ENCODE measurements at regions not wholly inside any gene's neighbourhood (a gene's known extent, or its start where the extent isn't known, plus 50 kb on each side); places are given as distances from the start of the nearest gene placed in this dataset.
"Not testable (repeated sequence)": the region's sequence is repeated elsewhere in the genome, so short reads cannot be mapped to it uniquely, and the experiment has no call there.

DNA sequence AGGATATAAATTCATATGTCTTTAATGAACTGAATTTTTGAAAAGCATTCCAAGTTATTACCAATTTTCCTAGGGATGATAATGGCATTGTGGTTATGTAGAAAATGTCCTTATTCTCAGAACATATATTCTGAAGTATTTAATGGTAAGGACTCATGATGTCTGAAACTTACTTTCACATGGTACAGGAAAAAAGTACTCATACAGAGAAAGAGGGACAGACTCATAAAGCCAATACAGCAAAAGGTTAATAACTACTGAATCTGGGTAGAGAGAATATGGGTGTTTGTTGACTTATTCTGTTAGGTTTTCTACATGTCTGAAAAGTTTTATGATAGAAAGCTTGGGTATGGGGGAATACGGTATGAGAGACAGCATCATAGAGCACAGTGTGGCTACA lies 84.3 kb upstream of the SERTAD2 start:
- no peak overlapping the region for H3K27ac ChIP-seq
- H3K9me3 ChIP-seq = no peaks in the 10 kb centered on the region
- TF ChIP-seq Cebpa-rat (IDR thresholded peaks at IDR 0.05) = no peak
- H3K4me3 ChIP-seq = no peak overlapping the region
- no peaks in the 10 kb centered on the region for H3K4me1 ChIP-seq
- no peak overlapping the region for H3K9ac ChIP-seq
- no peaks in the 10 kb centered on the region for H3K27me3 ChIP-seq
- no peaks in the 10 kb centered on the region for H4K20me1 ChIP-seq
- no peak overlapping the region for H3K4me2 ChIP-seq
- no peaks in the 10 kb centered on the region for H3K36me3 ChIP-seq

DNA sequence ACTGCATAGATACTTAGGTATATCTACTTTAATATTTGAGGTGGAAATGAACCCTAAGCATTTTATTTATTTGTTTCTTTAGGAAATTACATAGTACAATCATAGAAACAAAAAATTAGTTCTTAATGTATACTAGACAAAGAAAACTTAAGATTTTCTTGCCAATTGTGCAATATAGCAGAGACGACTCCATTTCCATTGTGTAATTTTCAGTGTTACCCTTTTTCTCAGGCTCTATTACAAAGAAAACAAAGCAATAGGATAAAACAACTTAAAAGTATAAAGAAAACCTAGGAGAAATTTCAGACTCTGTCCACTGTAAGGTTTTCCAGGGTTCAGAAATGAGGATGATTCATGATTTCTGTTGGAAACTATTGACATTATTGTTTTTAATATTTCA lies 89.0 kb upstream of the SERTAD2 start:
- Histone ChIP-seq H3K27ac (no peak overlapping the region), H3K36me3 (no peaks in the 10 kb centered on the region), H3K9ac (no peak overlapping the region), H3K9me3 (no peaks in the 10 kb centered on the region), H3K4me2 (no peak overlapping the region), H3K27me3 (no peaks in the 10 kb centered on the region), H3K4me1 (no peaks in the 10 kb centered on the region), H3K4me3 (no peak overlapping the region), H4K20me1 (no peaks in the 10 kb centered on the region)
- no peak for TF ChIP-seq Cebpa-rat (IDR thresholded peaks at IDR 0.05)

- no peak overlapping the region for H3K4me2 ChIP-seq
- no peaks in the 10 kb centered on the region for H4K20me1 ChIP-seq
- H3K36me3 ChIP-seq = no peaks in the 10 kb centered on the region
- H3K9me3 ChIP-seq = no peaks in the 10 kb centered on the region
- no peaks in the 10 kb centered on the region for H3K4me1 ChIP-seq
- no peak overlapping the region for H3K9ac ChIP-seq
- TF ChIP-seq Cebpa-rat (IDR thresholded peaks at IDR 0.05) = no peak
- no peaks in the 10 kb centered on the region; the same call in 1 of the 2 replicates for H3K27me3 ChIP-seq
- no peak overlapping the region for H3K4me3 ChIP-seq
- H3K27ac ChIP-seq = no peak overlapping the region
These were observed 90.1 kb upstream of the SERTAD2 start for GRCh38 chr2:64743739-64744330.

DNA sequence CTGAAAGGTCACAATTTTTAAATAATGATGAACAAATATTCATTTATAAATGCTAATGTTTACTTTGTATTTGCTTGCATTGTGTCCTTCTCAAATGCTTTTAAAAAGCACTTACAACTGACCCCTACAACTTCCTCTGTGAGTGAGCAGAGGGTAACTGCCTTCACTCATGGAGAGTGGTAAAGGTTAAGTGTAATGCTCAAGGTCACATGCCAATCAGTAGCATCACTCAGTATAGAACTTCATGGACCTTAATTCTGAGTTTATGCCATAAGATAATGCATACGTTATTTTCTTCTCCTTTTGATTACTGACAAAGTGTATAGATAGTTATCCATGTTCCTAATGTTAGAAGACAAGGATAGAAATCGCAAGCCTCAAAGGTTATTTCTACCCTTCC lies 91.8 kb upstream of the SERTAD2 start:
- H3K9me3 ChIP-seq = no peaks in the 10 kb centered on the region
- H3K4me1 ChIP-seq = no peaks in the 10 kb centered on the region
- no peak overlapping the region for H3K4me2 ChIP-seq
- TF ChIP-seq Cebpa-rat (IDR thresholded peaks at IDR 0.05) = no peak
- H3K27ac ChIP-seq = no peak overlapping the region
- H3K36me3 ChIP-seq = no peaks in the 10 kb centered on the region
- H3K9ac ChIP-seq = no peak overlapping the region
- no peaks in the 10 kb centered on the region for H4K20me1 ChIP-seq
- H3K4me3 ChIP-seq = no peak overlapping the region
- H3K27me3 ChIP-seq = no peaks in the 10 kb centered on the region; the same call in 1 of the 2 replicates

- H3K4me2 ChIP-seq, H3K9ac ChIP-seq, H3K36me3 ChIP-seq, H4K20me1 ChIP-seq, H3K9me3 ChIP-seq, H3K4me1 ChIP-seq, H3K27ac ChIP-seq, H3K4me3 ChIP-seq: not testable (repeated sequence)
- peaks cover 11% of the 10 kb centered on the region for H3K27me3 ChIP-seq
These were observed 94.0 kb upstream of the SERTAD2 start for GRCh38 chr2:64747690-64748091.

DNA sequence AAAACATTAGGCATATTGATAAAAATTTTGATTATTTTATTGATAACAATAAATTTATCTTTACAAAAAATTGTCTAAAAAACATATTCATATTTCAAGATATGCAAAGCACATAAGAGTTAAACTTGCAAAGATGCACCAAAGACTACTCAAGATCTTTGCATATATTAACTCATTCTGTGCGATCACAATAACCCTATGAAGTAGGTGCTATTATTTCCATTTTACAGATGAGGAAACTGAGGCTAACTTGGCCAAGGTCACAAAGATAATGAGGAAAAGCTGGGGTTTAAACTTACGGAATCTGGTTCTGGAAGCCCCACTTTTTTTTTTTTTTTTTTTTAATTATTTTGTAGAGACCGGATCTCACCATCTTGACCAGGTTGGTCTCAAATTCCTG lies 94.4 kb upstream of the SERTAD2 start:
- Histone ChIP-seq H3K9me3 (no peaks in the 10 kb centered on the region), H3K9ac (no peak overlapping the region), H3K36me3 (no peaks in the 10 kb centered on the region), H3K4me1 (peaks cover 7% of the 10 kb centered on the region), H3K4me2 (no peak overlapping the region), H3K27ac (no peak overlapping the region), H4K20me1 (no peaks in the 10 kb centered on the region), H3K27me3 (peaks cover 16% of the 10 kb centered on the region), H3K4me3 (no peak overlapping the region)
- TF ChIP-seq Cebpa-rat (IDR thresholded peaks at IDR 0.05) = no peak

- no peak overlapping the region for H3K4me2 ChIP-seq
- H3K36me3 ChIP-seq = no peaks in the 10 kb centered on the region
- H3K9me3 ChIP-seq = no peaks in the 10 kb centered on the region
- peaks cover 7% of the 10 kb centered on the region for H3K4me1 ChIP-seq
- H3K27ac ChIP-seq = no peak overlapping the region
- H3K9ac ChIP-seq = no peak overlapping the region
- no peaks in the 10 kb centered on the region for H4K20me1 ChIP-seq
- H3K27me3 ChIP-seq = peaks cover 19% of the 10 kb centered on the region
- TF ChIP-seq Cebpa-rat (IDR thresholded peaks at IDR 0.05) = no peak
- no peak overlapping the region for H3K4me3 ChIP-seq
These were observed 94.8 kb upstream of the SERTAD2 start for GRCh38 chr2:64748561-64748960.

DNA sequence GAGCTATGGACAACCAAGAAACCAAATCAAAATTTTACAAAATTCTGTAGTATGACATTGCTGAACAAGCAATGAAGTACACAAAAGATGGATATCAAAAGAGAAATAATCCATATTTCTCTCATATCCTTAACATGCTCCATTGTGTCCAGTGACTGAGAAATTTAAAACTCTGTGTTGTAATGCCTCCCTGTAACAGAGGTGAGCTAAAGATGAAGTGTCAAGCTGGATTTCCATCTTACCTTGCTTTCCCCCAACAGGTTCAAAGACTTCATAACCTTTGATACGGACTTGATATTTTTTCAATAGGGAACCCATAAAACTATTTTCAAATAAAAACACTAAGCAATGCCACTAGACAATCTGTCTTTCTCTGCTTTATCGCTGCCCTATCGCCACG lies 95.7 kb upstream of the SERTAD2 start:
- no peak for TF ChIP-seq Cebpa-rat (IDR thresholded peaks at IDR 0.05)
- Histone ChIP-seq H3K27ac (no peak overlapping the region), H3K27me3 (peaks cover 19% of the 10 kb centered on the region), H3K4me2 (peak overlapping the region; percentile 87), H3K9me3 (no peaks in the 10 kb centered on the region), H3K9ac (no peak overlapping the region), H4K20me1 (no peaks in the 10 kb centered on the region), H3K4me3 (peak overlapping the region; percentile 83), H3K4me1 (peaks cover 7% of the 10 kb centered on the region), H3K36me3 (no peaks in the 10 kb centered on the region)

DNA sequence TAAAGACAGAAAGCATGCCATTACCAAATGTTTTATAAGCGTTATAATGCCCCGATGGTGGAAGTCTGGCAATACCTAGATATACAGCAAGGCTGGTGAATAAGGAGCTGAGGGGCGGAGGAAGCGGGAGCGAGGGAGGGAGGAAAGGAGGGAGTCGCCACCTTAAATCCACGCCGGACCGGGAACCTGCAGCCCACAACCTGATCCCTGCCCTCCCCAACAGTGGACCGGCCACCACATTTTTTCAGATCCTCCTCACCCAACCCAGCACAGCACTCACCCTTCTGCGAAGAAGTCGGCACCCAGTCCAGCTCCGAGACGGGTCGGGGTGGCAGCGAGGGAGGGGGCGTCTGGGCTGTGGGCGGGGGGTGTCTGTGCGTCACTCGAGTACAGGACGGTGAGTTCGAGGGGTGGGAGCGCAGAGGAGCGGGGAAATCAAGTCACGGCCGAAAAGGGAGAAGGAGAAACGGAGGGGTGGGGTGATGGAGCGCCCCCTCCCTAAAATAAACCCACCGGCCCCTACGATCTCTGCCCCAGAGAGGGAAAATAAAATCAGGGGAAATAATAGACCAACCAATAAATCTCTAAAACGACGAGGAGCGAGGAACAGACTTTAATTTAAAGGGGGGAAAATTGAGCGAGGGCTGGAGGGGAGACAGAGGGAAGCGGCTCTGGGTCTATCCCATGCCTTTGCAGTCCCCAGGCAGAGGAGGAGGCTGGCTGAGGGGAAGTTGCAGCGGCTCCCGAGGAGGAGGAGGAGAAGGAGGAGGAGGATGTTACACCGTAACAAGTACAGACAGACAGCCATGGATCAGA lies 96.5 kb upstream of the SERTAD2 start:
- H3K4me2 ChIP-seq = peak overlapping the region; percentile 87
- peak overlapping the region; percentile 82 for H3K9ac ChIP-seq
- H3K4me1 ChIP-seq = peaks cover 7% of the 10 kb centered on the region
- H3K27me3 ChIP-seq = peaks cover 19% of the 10 kb centered on the region
- H3K36me3 ChIP-seq = no peaks in the 10 kb centered on the region
- H3K9me3 ChIP-seq = no peaks in the 10 kb centered on the region
- no peaks in the 10 kb centered on the region for H4K20me1 ChIP-seq
- H3K4me3 ChIP-seq = peak overlapping the region; percentile 83
- no peak for TF ChIP-seq Cebpa-rat (IDR thresholded peaks at IDR 0.05)
- H3K27ac ChIP-seq = peak overlapping the region; percentile 58

DNA sequence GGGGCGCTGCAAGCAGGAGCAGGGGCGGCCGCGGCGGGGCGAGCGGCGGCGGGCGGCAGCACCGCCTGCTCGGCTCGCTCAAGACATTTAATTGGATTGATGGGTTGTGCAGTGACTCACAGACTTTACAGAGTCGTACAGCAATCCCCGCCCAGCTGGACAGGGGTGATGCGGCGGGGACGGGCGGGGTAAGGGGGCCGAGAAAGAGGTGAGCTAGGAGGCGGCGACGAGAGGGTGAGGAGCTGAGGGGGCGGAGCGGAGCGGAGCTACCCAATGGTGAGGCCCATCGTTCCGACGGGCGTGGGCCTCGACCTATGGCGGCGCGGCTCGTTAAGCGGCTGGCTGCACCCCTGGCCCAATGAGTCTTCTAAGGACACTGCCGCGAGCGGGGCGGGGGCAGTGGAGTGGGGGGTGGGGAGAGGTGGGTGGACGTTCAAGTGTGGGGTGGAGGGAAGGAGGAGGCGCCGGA lies 97.1 kb upstream of the SERTAD2 start:
- H3K4me3 ChIP-seq = peak overlapping the region; percentile 83

More for the DNA sequence above, 97.1 kb upstream of the SERTAD2 start:
- no peaks in the 10 kb centered on the region for H4K20me1 ChIP-seq
- peak overlapping the region; percentile 58 for H3K27ac ChIP-seq
- peaks cover under 1% of the 10 kb centered on the region; the same call in 1 of the 2 replicates for H3K9me3 ChIP-seq
- peaks cover 7% of the 10 kb centered on the region for H3K4me1 ChIP-seq
- TF ChIP-seq Cebpa-rat (IDR thresholded peaks at IDR 0.05) = no peak
- H3K4me2 ChIP-seq = peak overlapping the region; percentile 87
- peak overlapping the region; percentile 82 for H3K9ac ChIP-seq
- peaks cover 19% of the 10 kb centered on the region for H3K27me3 ChIP-seq
- H3K36me3 ChIP-seq = no peaks in the 10 kb centered on the region

Data from BLaER1 (cell line).